HL-60/S4 (cell line): ENCODE measurements at regions not wholly inside any gene's neighbourhood (a gene's known extent, or its start where the extent isn't known, plus 50 kb on each side); places are given as distances from the start of the nearest gene placed in this dataset.
"Not testable (repeated sequence)": the region's sequence is repeated elsewhere in the genome, so short reads cannot be mapped to it uniquely, and the experiment has no call there.

Experiments
- in situ Hi-C: fragments of 300-500 bp; cut with MboI; formaldehyde crosslinking; loops from 2 replicates; pipeline ENCODE4 v1.14.3; 2022; ENCODE audit warnings: low sequenced_read_pairs

GRCh38 chrX:1062351-1062750 is 150.1 kb downstream of the CRLF2 start:
- in situ Hi-C loops, result loop anchor here (10.0 kb wide), 1 partner anchor 52 kb away; no protein-coding TSS in a partner anchor

- in situ Hi-C loops, result loop anchor here (10.0 kb wide), 1 partner anchor 54 kb away; no protein-coding TSS in a partner anchor
Observed at GRCh38 chrX:1060562-1060960, 151.9 kb downstream of the CRLF2 start.

GRCh38 chrX:1059576-1060561 is 152.6 kb downstream of the CRLF2 start:
- in situ Hi-C loops, result loop anchor here (10.0 kb wide), 1 partner anchor 55 kb away; no protein-coding TSS in a partner anchor

GRCh38 chrX:1053600-1053999 is 158.8 kb downstream of the CRLF2 start:
- in situ Hi-C loops, result not testable (repeated sequence)

- in situ Hi-C loops, result no loop called here
Observed at GRCh38 chrX:1053072-1053471, 159.4 kb downstream of the CRLF2 start.

- in situ Hi-C loops, result no loop called here
Observed at GRCh38 chrX:1052021-1052420, 160.4 kb downstream of the CRLF2 start.

GRCh38 chrX:1051421-1051820 is 161.0 kb downstream of the CRLF2 start:
- in situ Hi-C loops, result no loop called here

GRCh38 chrX:1045680-1046314 is 166.7 kb downstream of the CRLF2 start:
- in situ Hi-C loops, result no loop called here

- in situ Hi-C loops, result no loop called here
Observed at GRCh38 chrX:1041091-1041490, 171.4 kb downstream of the CRLF2 start.

- in situ Hi-C loops, result not testable (repeated sequence)
Observed at GRCh38 chrX:1035931-1036330, 176.5 kb downstream of the CRLF2 start.

- in situ Hi-C loops, result no loop called here
Observed at GRCh38 chrX:1035206-1035605, 177.2 kb downstream of the CRLF2 start.

- in situ Hi-C loops, result no loop called here
Observed at GRCh38 chrX:1034717-1035116, 177.7 kb downstream of the CRLF2 start.

GRCh38 chrX:1031521-1032430 is 180.7 kb downstream of the CRLF2 start:
- in situ Hi-C loops, result no loop called here

GRCh38 chrX:1029494-1029893 is 183.0 kb downstream of the CRLF2 start:
- in situ Hi-C loops, result no loop called here

GRCh38 chrX:1027680-1028079 is 184.8 kb downstream of the CRLF2 start:
- in situ Hi-C loops, result no loop called here

- in situ Hi-C loops, result no loop called here
Observed at GRCh38 chrX:1027133-1027532, 185.3 kb downstream of the CRLF2 start.

- in situ Hi-C loops, result no loop called here
Observed at GRCh38 chrX:1026263-1027015, 186.0 kb downstream of the CRLF2 start.

GRCh38 chrX:1025413-1025812 is 187.0 kb downstream of the CRLF2 start:
- in situ Hi-C loops, result no loop called here

- in situ Hi-C loops, result no loop called here
Observed at GRCh38 chrX:1023676-1024075, 188.8 kb downstream of the CRLF2 start.
